Activated effector memory CD4-positive, alpha-beta T cell treated with anti-CD3 and anti-CD28 coated beads, Interleukin-2, amount 50 U/mL, for 16 hours (primary cell): ENCODE measurements at regions not wholly inside any gene's neighbourhood (a gene's known extent, or its start where the extent isn't known, plus 50 kb on each side); places are given as distances from the start of the nearest gene placed in this dataset.

ENCODE experiments used
- DNase-seq: peaks from one replicate; pipeline ENCODE4 v3.0.0-alpha.2; 2020

- no peak for DNase-seq
These were observed 51.1 kb upstream of the NHSL1 start for GRCh38 chr6:138550346-138550767.

DNA sequence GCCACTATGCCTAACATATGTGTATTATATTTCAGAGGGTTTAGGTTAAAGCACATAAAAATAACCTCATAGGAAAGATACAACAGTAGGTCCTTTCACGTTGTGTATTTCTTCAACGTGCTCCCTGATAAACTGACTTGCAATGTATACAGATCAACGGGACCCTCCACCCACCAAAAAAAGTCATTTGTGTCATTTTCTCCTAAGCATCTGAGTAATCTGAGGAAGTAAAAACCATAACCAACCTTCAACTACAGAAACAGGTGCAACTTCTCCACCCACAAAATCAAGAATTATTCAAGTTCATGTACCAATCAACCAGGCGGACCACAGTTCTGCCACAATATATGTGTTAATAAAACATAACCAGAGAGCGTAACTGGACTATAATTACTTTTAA lies 54.9 kb upstream of the NHSL1 start:
- no peak for DNase-seq

DNA sequence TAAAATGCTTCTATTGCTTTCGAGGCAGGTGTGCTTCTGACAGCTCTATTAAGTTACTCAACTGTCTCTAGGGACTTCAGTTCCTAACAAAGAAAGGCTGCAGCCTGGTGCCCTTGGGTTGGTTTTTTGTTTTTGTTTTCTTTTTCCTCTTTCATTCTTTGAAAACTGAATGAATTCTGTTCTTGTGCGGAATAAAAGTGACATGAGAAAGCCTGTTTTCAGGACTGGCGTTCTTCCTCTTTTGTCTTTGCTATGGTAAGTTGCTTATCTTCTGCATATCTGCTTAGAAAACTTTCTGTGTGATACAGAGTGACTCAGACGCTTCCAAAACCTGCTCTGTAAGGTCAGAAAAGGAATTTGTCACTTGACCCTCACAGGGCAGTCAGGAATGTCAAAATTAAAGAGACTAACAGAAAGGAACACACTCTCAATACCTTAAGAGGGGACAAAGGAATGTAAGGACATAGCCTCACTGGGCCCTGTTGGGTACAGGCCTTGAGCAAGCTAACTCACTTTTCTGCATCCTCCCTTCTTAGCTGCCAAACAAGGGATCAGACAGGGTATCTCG lies 56.2 kb upstream of the NHSL1 start:
- no peak for DNase-seq

GRCh38 chr6:138557147-138557546 lies 57.9 kb upstream of the NHSL1 start:
- DNase-seq = no peak

DNA sequence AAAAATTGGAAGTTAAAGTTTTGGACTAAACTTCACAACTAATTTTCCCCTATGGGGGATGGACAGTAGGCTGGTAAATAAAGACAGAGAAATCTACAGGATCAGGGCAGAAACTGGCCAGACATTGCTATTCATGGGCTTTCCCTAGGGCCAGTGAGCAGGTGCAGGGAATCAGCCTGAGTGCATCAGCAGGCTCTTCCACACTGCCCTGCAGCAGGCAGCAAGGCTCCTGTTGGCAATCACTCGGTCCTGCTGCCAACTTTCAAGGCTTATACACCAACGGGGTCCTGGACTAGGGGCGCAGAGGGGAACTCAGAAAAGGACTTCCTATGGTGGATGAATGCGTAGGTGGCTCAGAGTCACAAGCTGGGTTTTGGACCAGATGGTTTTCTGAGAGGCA lies 59.8 kb upstream of the NHSL1 start:
- no peak for DNase-seq

DNA sequence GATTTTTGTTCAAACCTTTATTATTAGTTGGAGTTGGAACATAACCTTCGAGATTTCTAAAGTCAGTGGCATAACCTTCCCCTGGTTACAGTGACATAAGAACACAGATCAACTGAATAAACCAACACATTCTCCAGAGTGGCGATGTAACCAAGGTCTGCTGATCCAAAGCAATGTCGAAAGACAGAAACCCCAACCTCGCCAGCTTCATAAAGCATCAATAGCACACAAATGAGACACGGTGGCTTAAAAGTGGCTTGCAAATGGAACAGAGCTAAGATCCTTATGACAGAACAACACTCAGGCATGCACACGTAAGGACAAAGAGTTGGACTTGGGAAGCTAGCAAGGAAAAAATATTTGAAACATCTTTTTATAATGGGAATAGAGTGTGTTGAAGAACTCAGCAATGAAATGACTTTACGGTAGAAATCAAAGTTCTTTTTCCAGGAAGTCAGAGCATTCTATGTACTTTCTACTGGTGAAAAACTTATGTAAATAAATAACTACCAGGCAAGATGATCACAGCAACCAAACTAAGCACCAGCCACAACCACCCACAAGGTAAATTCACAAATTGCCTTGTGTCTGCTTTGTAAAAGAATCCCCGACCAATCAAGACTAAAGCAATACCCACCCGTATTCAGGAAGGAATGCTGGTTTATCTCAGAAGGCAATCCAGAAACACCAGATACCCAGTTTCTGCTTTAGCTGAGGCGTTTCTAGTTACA lies 61.0 kb upstream of the NHSL1 start:
- no peak for DNase-seq

DNA sequence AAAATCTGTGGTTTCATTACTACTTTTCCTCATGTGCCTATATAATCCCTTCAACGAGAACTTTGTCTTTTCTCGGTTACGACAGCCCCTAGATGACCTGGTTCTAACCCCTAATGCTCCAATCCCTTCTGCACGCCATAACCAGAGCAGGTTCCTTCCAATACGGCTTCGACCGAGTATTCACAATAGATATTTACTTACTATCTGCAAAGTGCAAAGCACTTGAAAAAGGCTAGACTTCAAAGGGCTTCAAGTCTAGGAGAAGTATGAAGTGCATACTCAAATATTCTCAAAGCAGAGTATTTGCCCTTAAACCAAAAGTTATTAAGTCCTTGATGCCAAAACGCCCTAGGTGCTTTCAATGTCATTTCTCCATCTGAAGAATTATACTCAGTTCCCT lies 63.4 kb upstream of the NHSL1 start:
- DNase-seq = no peak

DNA sequence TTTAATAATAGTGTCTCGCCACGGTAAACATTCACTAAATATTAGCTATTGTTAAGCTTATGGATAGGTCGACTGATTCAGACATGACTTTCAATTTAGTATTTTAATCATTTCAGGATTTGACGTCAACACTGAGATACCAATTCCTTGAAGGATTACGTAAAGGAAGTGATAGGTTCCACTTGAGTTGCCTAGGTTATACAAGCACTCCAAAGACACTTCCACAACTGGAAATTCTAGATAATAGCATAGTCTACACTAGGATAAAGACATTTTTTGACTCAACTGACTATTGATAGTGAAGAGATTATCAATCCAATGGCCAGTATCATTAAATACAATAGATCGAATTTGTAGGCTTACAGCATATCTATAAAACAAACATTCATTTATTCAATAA lies 63.9 kb upstream of the NHSL1 start:
- DNase-seq = no peak

- DNase-seq = no peak
These were observed 64.4 kb upstream of the NHSL1 start for GRCh38 chr6:138563650-138564049.

DNA sequence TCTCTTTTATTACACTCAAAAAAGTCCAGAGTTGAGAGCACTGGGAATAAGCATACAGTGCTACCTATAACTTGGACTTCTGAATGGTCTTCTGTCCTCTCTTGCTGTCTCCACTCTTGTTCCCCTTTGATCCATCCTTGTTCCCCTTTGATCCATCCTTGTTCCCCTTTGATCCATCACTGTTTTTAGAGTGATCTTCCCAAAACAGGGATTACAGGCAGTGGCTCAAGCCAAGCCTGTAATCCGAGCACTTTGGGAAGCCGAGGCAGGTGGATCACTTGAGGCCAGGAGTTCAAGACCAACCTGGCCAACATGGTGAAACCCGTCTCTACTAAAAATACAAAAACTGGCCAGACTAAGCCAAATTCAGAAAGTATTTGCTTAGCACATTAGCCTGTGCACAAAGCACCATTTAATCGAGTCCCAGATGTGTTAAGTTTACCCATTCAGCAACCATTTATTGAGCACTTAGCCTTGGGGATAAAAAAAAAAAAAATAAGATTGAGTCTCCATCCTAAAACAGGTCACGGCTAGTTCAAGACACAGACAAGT lies 65.0 kb upstream of the NHSL1 start:
- no peak for DNase-seq

DNA sequence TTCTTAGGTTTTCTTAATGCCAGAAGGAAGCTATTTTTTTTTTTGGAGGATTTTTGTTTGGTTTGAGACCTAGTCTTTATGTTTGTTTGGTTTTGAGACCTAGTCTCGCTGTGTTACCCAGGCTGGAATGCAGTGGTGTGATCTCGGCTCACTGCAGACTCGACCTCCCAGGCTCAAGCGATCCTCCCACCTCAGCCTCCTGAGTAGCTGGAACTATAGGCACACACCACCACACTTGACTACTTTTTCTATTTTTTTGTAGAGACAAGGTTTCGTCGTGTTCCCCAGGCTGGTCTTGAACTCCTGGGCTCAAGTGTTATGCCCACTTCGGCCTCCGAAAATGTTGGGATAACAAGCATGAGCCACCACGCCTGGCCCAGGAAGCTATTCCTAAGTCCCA lies 67.8 kb upstream of the NHSL1 start:
- DNase-seq = no peak

GRCh38 chr6:138568997-138569396 lies 69.7 kb upstream of the NHSL1 start:
- DNase-seq = no peak

GRCh38 chr6:138569554-138569953 lies 70.3 kb upstream of the NHSL1 start:
- no peak for DNase-seq

GRCh38 chr6:138569970-138570724 lies 70.9 kb upstream of the NHSL1 start:
- no peak for DNase-seq

- no peak for DNase-seq
These were observed 71.4 kb upstream of the NHSL1 start for GRCh38 chr6:138570725-138571029.

DNA sequence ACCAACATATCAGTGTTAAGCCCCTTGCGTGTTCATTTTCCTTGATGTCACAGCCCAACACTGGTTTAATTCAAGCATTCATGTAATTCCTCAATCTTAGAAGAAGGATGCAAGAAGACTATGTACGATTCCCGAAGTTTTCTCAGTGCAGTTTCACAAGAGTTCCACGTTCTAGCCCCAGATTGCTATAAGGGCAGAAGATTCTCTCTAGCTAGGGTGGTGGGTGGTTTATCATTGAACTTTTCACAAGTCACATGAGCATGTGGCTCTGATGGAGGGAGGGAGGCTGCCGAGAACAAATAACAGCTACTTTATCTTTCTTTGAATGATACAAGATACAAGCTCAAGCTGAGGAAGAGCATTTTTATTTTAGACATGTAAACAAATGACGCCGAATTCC lies 71.9 kb upstream of the NHSL1 start:
- no peak for DNase-seq

GRCh38 chr6:138571585-138572166 lies 72.4 kb upstream of the NHSL1 start:
- DNase-seq = no peak

DNA sequence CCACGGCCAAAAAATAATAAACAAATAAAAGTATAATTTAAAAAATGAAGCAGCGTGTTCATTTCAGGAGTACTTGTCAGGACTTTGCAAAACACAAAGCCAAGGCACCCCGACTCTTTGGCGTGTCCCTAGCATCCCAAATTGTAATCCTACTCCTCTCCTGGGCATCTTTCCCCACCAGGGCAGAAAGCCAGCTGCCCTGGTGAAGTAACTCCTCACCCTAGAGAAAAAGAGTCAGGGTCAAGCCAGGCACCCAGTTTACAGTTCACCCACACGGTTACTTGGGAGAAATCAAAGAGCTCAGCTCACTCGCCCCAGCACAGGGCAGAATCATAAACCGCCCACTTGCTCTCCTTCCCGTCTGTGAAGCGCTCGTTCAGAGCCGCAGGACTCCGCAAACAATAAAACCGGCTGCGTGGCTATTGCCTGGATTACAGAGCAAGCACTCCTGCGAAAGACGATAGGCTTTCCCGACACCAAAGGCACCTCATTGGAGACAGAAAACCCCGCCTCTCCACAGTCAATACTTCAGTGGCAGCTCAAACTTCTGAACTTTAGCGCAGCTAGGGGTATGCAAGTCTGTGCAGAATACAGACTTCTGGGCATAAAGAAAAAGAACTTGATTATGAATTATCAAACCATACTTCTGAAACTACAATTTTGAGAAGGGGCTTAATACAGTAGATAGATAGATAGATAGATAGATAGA lies 73.0 kb upstream of the NHSL1 start:
- no peak for DNase-seq

- no peak for DNase-seq
These were observed 73.6 kb upstream of the NHSL1 start for GRCh38 chr6:138572885-138573284.

DNA sequence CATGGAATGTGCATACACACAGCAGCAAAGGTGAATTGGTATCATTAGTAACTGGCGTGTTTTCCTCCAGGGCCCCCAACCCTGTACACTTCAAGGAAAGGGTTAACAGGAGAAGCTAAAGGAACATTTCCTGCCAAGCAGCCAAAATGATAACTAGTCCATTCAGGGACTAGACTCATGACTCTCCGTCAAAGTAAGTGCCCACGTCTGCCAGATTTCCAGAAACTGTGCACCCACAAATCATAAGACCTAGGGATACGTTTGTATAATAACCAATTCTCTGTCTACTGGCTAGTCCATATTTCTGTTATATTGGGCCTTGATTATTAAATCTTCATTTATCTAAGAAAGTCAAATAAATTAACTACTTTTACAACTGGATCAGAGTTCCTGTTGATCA lies 76.0 kb upstream of the NHSL1 start:
- DNase-seq = no peak

- no peak for DNase-seq
These were observed 77.0 kb upstream of the NHSL1 start for GRCh38 chr6:138576313-138576712.

DNA sequence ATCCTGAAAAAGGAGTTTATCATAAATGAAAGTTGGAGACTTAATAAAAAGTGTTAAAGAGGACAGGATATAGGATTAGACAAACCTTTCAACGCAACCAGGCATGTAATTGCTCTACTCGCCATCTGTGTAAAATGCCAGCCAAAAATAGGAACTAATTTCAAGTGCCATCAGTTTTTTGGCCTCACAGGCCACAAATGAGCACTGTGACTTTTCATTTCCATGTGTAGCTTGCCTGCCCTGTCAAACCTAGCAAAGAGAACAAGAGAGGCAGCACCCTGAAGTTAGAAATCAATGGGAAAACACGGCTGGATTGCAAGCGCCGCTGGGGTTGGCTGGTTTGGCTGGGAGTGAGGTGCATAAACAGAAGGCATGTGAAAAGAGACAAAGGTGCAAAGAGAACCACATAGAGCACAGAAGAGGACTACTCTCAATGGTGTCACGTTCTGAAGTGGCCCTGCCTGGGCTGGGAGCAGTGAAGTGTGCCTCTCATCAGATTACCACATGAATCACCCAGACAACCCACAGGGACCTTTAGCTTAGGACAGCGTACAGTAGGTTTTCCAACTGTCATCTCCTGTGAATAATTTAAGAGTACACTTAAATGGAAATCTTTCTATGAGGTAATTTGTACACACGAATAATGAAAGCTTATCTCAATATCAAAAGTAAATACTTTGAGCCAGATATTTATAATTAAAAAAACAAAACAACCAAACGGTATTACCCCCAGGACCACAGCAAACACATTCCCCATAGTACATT lies 78.0 kb upstream of the NHSL1 start:
- DNase-seq = no peak
